ENCODE measurements at regions not wholly inside any gene's neighbourhood (a gene's known extent, or its start where the extent isn't known, plus 50 kb on each side); places are given as distances from the start of the nearest gene placed in this dataset.
"Not testable (repeated sequence)": the region's sequence is repeated elsewhere in the genome, so short reads cannot be mapped to it uniquely, and the experiment has no call there.

DNA sequence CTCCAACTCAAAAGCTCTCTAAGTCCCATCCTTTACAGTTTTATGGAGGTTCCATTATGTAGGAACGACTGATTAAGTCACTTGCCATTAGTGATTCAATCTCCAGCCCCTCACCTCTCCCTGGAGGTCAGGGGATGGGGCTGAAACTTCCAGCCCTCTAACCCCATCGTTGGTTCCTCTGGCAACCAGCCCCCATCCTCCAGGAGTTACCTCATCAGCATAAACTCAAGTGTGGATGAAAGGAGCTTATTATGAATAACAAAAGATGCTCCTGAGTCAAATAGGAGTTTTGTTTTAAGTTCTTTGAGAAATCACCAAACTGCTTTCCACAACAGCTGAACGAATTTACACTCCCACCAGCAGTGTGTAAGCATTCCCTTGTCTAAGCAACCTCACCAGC lies 494.3 kb upstream of the AUTS2 start:
- no peaks in the 10 kb centered on the region for H3K4me1 ChIP-seq
- no peak for ATAC-seq
- H3K9me3 ChIP-seq: no peaks in the 10 kb centered on the region
- intact Hi-C loops (cut with DNase I): no loop called here
- WGBS, 2 donors: 36 to 39% methylated on average over 3 of the region's 3 CpGs
- TF ChIP-seq, protein P1, sequence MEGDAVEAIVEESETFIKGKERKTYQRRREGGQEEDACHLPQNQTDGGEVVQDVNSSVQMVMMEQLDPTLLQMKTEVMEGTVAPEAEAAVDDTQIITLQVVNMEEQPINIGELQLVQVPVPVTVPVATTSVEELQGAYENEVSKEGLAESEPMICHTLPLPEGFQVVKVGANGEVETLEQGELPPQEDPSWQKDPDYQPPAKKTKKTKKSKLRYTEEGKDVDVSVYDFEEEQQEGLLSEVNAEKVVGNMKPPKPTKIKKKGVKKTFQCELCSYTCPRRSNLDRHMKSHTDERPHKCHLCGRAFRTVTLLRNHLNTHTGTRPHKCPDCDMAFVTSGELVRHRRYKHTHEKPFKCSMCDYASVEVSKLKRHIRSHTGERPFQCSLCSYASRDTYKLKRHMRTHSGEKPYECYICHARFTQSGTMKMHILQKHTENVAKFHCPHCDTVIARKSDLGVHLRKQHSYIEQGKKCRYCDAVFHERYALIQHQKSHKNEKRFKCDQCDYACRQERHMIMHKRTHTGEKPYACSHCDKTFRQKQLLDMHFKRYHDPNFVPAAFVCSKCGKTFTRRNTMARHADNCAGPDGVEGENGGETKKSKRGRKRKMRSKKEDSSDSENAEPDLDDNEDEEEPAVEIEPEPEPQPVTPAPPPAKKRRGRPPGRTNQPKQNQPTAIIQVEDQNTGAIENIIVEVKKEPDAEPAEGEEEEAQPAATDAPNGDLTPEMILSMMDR (IDR thresholded peaks at IDR 0.05): no peak
- no peak overlapping the region for H3K4me3 ChIP-seq
- DNase-seq: no peak
- H3K27me3 ChIP-seq: no peaks in the 10 kb centered on the region
- no peak for FAIRE-seq
- H3K27ac ChIP-seq: no peak overlapping the region
- H3K36me3 ChIP-seq: no peaks in the 10 kb centered on the region

DNA sequence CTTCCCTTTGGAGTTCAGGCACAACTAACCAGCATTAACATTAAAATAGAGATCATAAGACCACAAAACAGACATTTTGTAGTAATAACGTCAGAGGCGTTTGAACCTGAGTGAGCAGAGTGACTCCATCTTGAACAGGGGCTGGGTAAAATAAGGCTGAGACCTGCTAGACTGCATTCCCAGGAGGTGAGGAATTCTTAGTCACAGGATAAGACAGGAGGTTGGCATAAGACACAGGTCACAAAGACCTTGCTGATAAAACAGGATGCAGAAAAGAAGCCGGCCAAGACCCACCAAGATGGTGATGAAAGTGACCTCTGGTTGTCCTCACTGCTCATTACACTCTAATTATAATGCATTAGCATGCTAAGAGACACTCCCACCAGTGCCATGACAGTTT lies 493.2 kb upstream of the AUTS2 start:
- no peaks in the 10 kb centered on the region for H3K4me1 ChIP-seq
- no peaks in the 10 kb centered on the region for H3K9me3 ChIP-seq
- H3K27me3 ChIP-seq: no peaks in the 10 kb centered on the region
- FAIRE-seq: no peak
- TF ChIP-seq, protein P1 (IDR thresholded peaks at IDR 0.05): no peak
- no peak overlapping the region for H3K4me3 ChIP-seq
- DNase-seq: no peak
- ATAC-seq: no peak
- no peaks in the 10 kb centered on the region for H3K36me3 ChIP-seq
- intact Hi-C loops (cut with DNase I): no loop called here
- WGBS, 2 donors: 48 to 63% methylated on average over 3 of the region's 3 CpGs
- H3K27ac ChIP-seq: no peak overlapping the region

DNA sequence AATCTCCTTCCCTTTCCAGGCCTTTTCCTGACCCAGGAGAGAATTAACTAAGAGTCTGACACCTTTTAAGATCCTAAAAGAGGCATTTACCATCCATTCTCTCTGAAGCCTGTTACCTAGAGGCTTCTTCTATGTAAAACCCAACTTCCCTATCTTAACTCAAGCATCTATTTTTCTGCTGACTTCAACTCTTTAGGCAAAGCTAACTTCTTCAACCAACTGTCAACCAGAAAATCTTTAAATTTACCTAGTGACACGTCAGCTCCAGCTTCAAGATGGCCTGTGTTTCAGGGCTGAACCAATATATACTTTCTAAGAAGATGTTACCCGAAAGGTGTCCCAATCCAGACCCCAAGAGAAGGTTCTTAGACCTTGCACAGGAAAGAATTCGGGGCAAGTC lies 492.3 kb upstream of the AUTS2 start:
- ATAC-seq: no peak
- Histone ChIP-seq H3K36me3 (no peaks in the 10 kb centered on the region), H3K27me3 (no peaks in the 10 kb centered on the region), H3K4me1 (no peaks in the 10 kb centered on the region), H3K9me3 (no peaks in the 10 kb centered on the region), H3K27ac (no peak overlapping the region), H3K4me3 (no peak overlapping the region)
- DNase-seq: no peak
- TF ChIP-seq, protein P1 (IDR thresholded peaks at IDR 0.05): no peak
- 65 to 78% methylated on average over 3 of the region's 3 CpGs for WGBS, 2 donors
- intact Hi-C loops (cut with DNase I): no loop called here
- FAIRE-seq: no peak

DNA sequence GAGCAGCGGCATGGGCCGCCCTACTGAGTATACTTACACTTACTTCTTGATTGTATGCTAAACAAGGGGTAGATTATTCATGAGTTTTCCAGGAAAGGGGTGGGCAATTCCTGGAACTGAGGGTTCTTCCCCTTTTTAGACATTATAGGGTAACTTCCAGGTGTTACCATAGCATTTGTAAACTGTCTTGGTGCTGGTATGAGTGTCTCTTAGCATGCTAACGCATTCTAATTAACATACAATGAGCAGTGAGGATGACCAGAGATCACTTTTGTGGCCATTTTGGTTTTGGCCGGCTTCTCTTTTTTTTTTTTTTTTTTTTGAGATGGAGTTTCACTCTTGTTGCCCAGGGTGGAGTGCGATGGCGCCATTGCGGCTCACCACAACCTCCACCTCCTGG lies 491.8 kb upstream of the AUTS2 start:
- H3K36me3 ChIP-seq; H3K27me3 ChIP-seq; H3K27ac ChIP-seq; H3K4me1 ChIP-seq; intact Hi-C loops (cut with DNase I); DNase-seq; H3K4me3 ChIP-seq; ATAC-seq; FAIRE-seq; H3K9me3 ChIP-seq: not testable (repeated sequence)
- 89 to 95% methylated on average over 7 of the region's 7 CpGs for WGBS, 2 donors

DNA sequence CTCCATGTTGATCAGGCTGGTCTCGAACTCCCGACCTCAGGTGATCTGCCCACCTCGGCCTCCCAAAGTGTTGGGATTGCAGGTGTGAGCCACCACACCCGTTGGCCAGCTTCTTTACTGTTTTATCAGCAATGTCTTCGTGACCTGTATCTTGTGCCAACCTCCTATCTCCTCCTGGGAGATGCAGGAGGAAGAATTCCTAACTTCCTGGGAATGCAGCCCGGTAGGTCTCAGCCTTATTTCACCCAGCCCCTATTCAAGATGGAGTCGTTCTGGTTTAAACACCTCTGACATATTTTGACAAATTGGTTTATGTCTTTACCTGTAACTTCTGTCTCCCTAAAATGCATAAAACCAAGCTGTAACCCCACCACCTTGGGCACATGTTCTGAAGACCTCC lies 491.3 kb upstream of the AUTS2 start:
- FAIRE-seq; H3K27me3 ChIP-seq; H3K36me3 ChIP-seq; H3K27ac ChIP-seq; ATAC-seq; H3K9me3 ChIP-seq; DNase-seq; H3K4me1 ChIP-seq; H3K4me3 ChIP-seq; intact Hi-C loops (cut with DNase I): not testable (repeated sequence)
- 55 to 69% methylated on average over 7 of the region's 7 CpGs for WGBS, 2 donors

DNA sequence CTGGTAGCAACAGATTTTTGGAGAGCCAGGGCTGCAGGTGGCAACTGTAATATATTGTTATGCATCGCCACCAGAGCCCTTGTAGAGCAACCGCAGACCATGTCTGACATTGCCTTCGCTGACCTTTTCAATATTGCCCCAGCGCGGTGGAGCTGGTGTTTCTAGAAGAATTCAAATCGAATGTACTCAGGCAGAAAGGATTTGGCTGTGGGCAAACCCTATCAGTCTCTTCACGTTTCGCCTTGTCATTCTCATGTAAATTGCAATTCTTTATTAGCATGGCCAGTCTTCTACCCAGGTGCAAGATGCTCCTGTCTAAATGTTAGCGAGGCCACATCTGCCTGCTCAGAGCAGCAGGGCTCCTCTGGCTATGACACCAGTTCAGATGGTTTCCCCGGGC lies 490.2 kb upstream of the AUTS2 start:
- Histone ChIP-seq H3K27me3 (no peaks in the 10 kb centered on the region), H3K4me1 (no peaks in the 10 kb centered on the region), H3K27ac (no peak overlapping the region), H3K36me3 (no peaks in the 10 kb centered on the region), H3K4me3 (no peak overlapping the region), H3K9me3 (no peaks in the 10 kb centered on the region)
- ATAC-seq (no peak), DNase-seq (no peak), FAIRE-seq (no peak)
- intact Hi-C loops (cut with DNase I): no loop called here
- TF ChIP-seq, protein P1 (IDR thresholded peaks at IDR 0.05): no peak
- 77 to 78% methylated on average over 10 of the region's 10 CpGs for WGBS, 2 donors

Data from pancreas (tissue), 10 donors.